K562 (cell line): ENCODE measurements at regions not wholly inside any gene's neighbourhood (a gene's known extent, or its start where the extent isn't known, plus 50 kb on each side); places are given as distances from the start of the nearest gene placed in this dataset.

Experiments
- BCL6 ChIP-seq: fragments of 250-450 bp; sonication (Bioruptor Pico); IDR thresholded peaks from 2 replicates; pipeline ENCODE4 v1.4.0; 2020
- CTCF ChIP-seq, 3 experiments: IDR thresholded peaks in 2 of 3; conservative IDR thresholded peaks in 1 of 3; 2 replicates each; pipeline ENCODE4 v1.5.1; 2011 to 2012; ENCODE audit warnings: low read length in 3 of 3, mild to moderate bottlenecking in 3 of 3, control low read depth in 2 of 3, improper control_type of control experiment in 1 of 3, inconsistent platforms in 1 of 3, low read depth in 1 of 3, mixed read lengths in 1 of 3, moderate library complexity in 1 of 3; ENCODE audit not compliant: insufficient read depth in 2 of 3
- EGR1 ChIP-seq: fragments of 450-650 bp; conservative IDR thresholded peaks from 2 replicates; pipeline ENCODE4 v1.6.1; 2017; ENCODE audit warnings: mild to moderate bottlenecking
- ETV5 ChIP-seq: sonication (generic); formaldehyde crosslinking; IDR thresholded peaks from 2 replicates; pipeline ENCODE4 v1.4.0; 2020; ENCODE audit warnings: low read depth, mild to moderate bottlenecking, missing genetic modification reagents
- MAFF ChIP-seq: IDR thresholded peaks from 2 replicates; pipeline ENCODE4 v1.6.1; 2012; ENCODE audit warnings: low read length, improper control_type of control experiment
- MAX ChIP-seq: sonication (generic); formaldehyde crosslinking; IDR thresholded peaks from 2 replicates; pipeline ENCODE4 v1.9.0; 2022; ENCODE audit warnings: mild to moderate bottlenecking, missing genetic modification reagents
- MXI1 ChIP-seq: IDR thresholded peaks from 2 replicates; pipeline ENCODE4 v1.6.1; 2011; ENCODE audit warnings: low read depth, mild to moderate bottlenecking, improper control_type of control experiment, low read length
- REST ChIP-seq, 2 experiments: fragments of 450-650 bp; formaldehyde crosslinking in 1 of 2; IDR thresholded peaks; 2 replicates each; pipeline versions ENCODE4 v1.4.0 to v1.6.1; 2014 to 2020; ENCODE audit warnings: mild to moderate bottlenecking in 2 of 2, borderline replicate concordance in 1 of 2, low read depth in 1 of 2
- TCF7L2 ChIP-seq: fragments of 150-350 bp; IDR thresholded peaks from 2 replicates; pipeline ENCODE4 v1.6.1; 2016; ENCODE audit warnings: low read depth, mild to moderate bottlenecking, low read length, moderate library complexity
- ZFX ChIP-seq: sonication (generic); formaldehyde crosslinking; IDR thresholded peaks from 2 replicates; pipeline ENCODE4 v1.8.0; 2022; ENCODE audit warnings: mild to moderate bottlenecking, missing genetic modification reagents, moderate library complexity
- TF ChIP-seq, protein P1 (sequence below): sonication (generic); formaldehyde crosslinking; IDR thresholded peaks from 2 replicates; pipeline ENCODE4 v1.8.1; 2023; ENCODE audit warnings: mild to moderate bottlenecking, missing genetic modification reagents
- TF ChIP-seq, protein P2 (sequence below): sonication (generic); formaldehyde crosslinking; IDR thresholded peaks from 2 replicates; pipeline ENCODE4 v1.8.0; 2022; ENCODE audit warnings: mild to moderate bottlenecking, missing genetic modification reagents
- TF ChIP-seq, protein P3 (sequence below): sonication (generic); formaldehyde crosslinking; IDR thresholded peaks from 2 replicates; pipeline ENCODE4 v1.5.0; 2020; ENCODE audit warnings: missing genetic modification reagents
- TF ChIP-seq, protein P4 (sequence below): fragments of 450-650 bp; IDR thresholded peaks from 2 replicates; pipeline ENCODE4 v1.6.1; 2017; ENCODE audit warnings: antibody characterized with exemption

GRCh38 chr10:59020502-59020901 lies 155.9 kb upstream of the PHYHIPL start:
- TF ChIP-seq BCL6 (CRISPR knock-in tag), result no peak
- TF ChIP-seq, protein P1, sequence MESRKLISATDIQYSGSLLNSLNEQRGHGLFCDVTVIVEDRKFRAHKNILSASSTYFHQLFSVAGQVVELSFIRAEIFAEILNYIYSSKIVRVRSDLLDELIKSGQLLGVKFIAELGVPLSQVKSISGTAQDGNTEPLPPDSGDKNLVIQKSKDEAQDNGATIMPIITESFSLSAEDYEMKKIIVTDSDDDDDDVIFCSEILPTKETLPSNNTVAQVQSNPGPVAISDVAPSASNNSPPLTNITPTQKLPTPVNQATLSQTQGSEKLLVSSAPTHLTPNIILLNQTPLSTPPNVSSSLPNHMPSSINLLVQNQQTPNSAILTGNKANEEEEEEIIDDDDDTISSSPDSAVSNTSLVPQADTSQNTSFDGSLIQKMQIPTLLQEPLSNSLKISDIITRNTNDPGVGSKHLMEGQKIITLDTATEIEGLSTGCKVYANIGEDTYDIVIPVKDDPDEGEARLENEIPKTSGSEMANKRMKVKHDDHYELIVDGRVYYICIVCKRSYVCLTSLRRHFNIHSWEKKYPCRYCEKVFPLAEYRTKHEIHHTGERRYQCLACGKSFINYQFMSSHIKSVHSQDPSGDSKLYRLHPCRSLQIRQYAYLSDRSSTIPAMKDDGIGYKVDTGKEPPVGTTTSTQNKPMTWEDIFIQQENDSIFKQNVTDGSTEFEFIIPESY (CRISPR knock-in tag), result no peak
- no peak for TF ChIP-seq CTCF (IDR thresholded peaks at IDR 0.05 in 2 of 3, conservative IDR thresholded peaks at IDR 0.05 in 1 of 3; ENCODE audit: insufficient read depth in 2 of 3, low read depth in 1 of 3, low read length in 3 of 3)
- TF ChIP-seq EGR1, result no peak
- TF ChIP-seq ZFX (CRISPR knock-in tag), result no peak
- no peak for TF ChIP-seq REST (IDR thresholded peaks at IDR 0.05; ENCODE audit: borderline replicate concordance)
- TF ChIP-seq REST (CRISPR knock-in tag; IDR thresholded peaks at IDR 0.05; ENCODE audit: low read depth), result no peak
- no peak for TF ChIP-seq MAFF
- TF ChIP-seq MXI1, result no peak
- TF ChIP-seq TCF7L2, result no peak
- TF ChIP-seq, protein P2, sequence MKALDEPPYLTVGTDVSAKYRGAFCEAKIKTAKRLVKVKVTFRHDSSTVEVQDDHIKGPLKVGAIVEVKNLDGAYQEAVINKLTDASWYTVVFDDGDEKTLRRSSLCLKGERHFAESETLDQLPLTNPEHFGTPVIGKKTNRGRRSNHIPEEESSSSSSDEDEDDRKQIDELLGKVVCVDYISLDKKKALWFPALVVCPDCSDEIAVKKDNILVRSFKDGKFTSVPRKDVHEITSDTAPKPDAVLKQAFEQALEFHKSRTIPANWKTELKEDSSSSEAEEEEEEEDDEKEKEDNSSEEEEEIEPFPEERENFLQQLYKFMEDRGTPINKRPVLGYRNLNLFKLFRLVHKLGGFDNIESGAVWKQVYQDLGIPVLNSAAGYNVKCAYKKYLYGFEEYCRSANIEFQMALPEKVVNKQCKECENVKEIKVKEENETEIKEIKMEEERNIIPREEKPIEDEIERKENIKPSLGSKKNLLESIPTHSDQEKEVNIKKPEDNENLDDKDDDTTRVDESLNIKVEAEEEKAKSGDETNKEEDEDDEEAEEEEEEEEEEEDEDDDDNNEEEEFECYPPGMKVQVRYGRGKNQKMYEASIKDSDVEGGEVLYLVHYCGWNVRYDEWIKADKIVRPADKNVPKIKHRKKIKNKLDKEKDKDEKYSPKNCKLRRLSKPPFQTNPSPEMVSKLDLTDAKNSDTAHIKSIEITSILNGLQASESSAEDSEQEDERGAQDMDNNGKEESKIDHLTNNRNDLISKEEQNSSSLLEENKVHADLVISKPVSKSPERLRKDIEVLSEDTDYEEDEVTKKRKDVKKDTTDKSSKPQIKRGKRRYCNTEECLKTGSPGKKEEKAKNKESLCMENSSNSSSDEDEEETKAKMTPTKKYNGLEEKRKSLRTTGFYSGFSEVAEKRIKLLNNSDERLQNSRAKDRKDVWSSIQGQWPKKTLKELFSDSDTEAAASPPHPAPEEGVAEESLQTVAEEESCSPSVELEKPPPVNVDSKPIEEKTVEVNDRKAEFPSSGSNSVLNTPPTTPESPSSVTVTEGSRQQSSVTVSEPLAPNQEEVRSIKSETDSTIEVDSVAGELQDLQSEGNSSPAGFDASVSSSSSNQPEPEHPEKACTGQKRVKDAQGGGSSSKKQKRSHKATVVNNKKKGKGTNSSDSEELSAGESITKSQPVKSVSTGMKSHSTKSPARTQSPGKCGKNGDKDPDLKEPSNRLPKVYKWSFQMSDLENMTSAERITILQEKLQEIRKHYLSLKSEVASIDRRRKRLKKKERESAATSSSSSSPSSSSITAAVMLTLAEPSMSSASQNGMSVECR, result no peak
- TF ChIP-seq, protein P3, sequence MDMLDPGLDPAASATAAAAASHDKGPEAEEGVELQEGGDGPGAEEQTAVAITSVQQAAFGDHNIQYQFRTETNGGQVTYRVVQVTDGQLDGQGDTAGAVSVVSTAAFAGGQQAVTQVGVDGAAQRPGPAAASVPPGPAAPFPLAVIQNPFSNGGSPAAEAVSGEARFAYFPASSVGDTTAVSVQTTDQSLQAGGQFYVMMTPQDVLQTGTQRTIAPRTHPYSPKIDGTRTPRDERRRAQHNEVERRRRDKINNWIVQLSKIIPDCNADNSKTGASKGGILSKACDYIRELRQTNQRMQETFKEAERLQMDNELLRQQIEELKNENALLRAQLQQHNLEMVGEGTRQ, result no peak
- TF ChIP-seq, protein P4, sequence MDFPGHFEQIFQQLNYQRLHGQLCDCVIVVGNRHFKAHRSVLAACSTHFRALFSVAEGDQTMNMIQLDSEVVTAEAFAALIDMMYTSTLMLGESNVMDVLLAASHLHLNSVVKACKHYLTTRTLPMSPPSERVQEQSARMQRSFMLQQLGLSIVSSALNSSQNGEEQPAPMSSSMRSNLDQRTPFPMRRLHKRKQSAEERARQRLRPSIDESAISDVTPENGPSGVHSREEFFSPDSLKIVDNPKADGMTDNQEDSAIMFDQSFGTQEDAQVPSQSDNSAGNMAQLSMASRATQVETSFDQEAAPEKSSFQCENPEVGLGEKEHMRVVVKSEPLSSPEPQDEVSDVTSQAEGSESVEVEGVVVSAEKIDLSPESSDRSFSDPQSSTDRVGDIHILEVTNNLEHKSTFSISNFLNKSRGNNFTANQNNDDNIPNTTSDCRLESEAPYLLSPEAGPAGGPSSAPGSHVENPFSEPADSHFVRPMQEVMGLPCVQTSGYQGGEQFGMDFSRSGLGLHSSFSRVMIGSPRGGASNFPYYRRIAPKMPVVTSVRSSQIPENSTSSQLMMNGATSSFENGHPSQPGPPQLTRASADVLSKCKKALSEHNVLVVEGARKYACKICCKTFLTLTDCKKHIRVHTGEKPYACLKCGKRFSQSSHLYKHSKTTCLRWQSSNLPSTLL, result no peak
- TF ChIP-seq MAX (CRISPR knock-in tag), result no peak
- no peak for TF ChIP-seq ETV5
